ENCODE measurements at regions not wholly inside any gene's neighbourhood (a gene's known extent, or its start where the extent isn't known, plus 50 kb on each side); places are given as distances from the start of the nearest gene placed in this dataset.

GRCh38 chr7:39826166-39826565, 123.9 kb upstream of the CDK13 start:
- no peak for TF ChIP-seq MAX (IDR thresholded peaks at IDR 0.05)
- no peak for TF ChIP-seq CEBPB (IDR thresholded peaks at IDR 0.05)
- TF ChIP-seq TAF1 (IDR thresholded peaks at IDR 0.05; ENCODE audit: low read depth), result no peak
- TF ChIP-seq USF1 (IDR thresholded peaks at IDR 0.05), result no peak
- TF ChIP-seq FOXM1 (IDR thresholded peaks at IDR 0.05; ENCODE audit: borderline replicate concordance, low read depth), result no peak
- no peak for TF ChIP-seq REST (IDR thresholded peaks at IDR 0.05; ENCODE audit: low read depth)

- TF ChIP-seq EGR1 (IDR thresholded peaks at IDR 0.05) (no peak), TAF1 (IDR thresholded peaks at IDR 0.05; ENCODE audit: low read depth) (no peak), TCF12 (IDR thresholded peaks at IDR 0.05; ENCODE audit: low read depth) (no peak), CREB1 (IDR thresholded peaks at IDR 0.05; ENCODE audit: low read depth) (no peak), ZBTB7A (IDR thresholded peaks at IDR 0.05; ENCODE audit: low read depth) (no peak), MAX (IDR thresholded peaks at IDR 0.05) (no peak), USF1 (IDR thresholded peaks at IDR 0.05) (no peak), RAD21 (IDR thresholded peaks at IDR 0.05; ENCODE audit: low read depth) (no peak), FOXM1 (IDR thresholded peaks at IDR 0.05; ENCODE audit: borderline replicate concordance, low read depth) (no peak), EP300 (IDR thresholded peaks at IDR 0.05; ENCODE audit: borderline replicate concordance) (no peak)
These were observed 122.5 kb upstream of the CDK13 start for GRCh38 chr7:39827571-39827970.

GRCh38 chr7:39829028-39829427, 121.0 kb upstream of the CDK13 start:
- TF ChIP-seq NFIC (IDR thresholded peaks at IDR 0.05) (no peak), USF1 (IDR thresholded peaks at IDR 0.05) (no peak), TCF12 (IDR thresholded peaks at IDR 0.05; ENCODE audit: low read depth) (no peak), MAX (IDR thresholded peaks at IDR 0.05) (no peak), REST (IDR thresholded peaks at IDR 0.05; ENCODE audit: low read depth) (no peak), EP300 (IDR thresholded peaks at IDR 0.05; ENCODE audit: borderline replicate concordance) (no peak)

GRCh38 chr7:39832519-39833085, 117.5 kb upstream of the CDK13 start:
- TF ChIP-seq REST (IDR thresholded peaks at IDR 0.05; ENCODE audit: low read depth) (no peak), EGR1 (IDR thresholded peaks at IDR 0.05) (no peak)

- TF ChIP-seq MAX (IDR thresholded peaks at IDR 0.05), result peak; percentile 29; the same call in 1 of the 2 replicates
These were observed 116.8 kb upstream of the CDK13 start for GRCh38 chr7:39833180-39833799.
